ENCODE measurements at regions not wholly inside any gene's neighbourhood (a gene's known extent, or its start where the extent isn't known, plus 50 kb on each side); places are given as distances from the start of the nearest gene placed in this dataset.

DNA sequence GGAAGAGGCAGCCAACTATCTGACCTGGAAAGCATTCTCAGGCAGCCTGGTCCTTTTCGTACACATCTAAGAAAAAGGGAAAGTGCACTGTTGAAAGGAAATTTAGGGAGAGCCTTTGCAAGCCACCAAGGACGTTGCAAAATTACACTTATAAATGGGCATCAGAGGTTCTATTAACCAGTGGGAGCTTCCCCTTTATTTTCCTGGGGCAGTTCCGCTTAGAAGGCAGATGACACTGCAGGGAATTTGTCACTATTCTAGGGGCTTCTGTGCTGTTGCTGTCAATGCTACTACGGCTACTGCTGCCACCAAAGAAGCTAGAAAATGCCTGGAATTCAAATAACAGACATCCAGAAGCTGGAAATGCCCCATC is 79.6 kb upstream of the AUTS2 start:
- TF ChIP-seq, protein P1, sequence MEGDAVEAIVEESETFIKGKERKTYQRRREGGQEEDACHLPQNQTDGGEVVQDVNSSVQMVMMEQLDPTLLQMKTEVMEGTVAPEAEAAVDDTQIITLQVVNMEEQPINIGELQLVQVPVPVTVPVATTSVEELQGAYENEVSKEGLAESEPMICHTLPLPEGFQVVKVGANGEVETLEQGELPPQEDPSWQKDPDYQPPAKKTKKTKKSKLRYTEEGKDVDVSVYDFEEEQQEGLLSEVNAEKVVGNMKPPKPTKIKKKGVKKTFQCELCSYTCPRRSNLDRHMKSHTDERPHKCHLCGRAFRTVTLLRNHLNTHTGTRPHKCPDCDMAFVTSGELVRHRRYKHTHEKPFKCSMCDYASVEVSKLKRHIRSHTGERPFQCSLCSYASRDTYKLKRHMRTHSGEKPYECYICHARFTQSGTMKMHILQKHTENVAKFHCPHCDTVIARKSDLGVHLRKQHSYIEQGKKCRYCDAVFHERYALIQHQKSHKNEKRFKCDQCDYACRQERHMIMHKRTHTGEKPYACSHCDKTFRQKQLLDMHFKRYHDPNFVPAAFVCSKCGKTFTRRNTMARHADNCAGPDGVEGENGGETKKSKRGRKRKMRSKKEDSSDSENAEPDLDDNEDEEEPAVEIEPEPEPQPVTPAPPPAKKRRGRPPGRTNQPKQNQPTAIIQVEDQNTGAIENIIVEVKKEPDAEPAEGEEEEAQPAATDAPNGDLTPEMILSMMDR (IDR thresholded peaks at IDR 0.05; ENCODE audit: low read depth, low read length) = no peak
- Histone ChIP-seq H4K20me1 (ENCODE audit: insufficient read depth, low read length) (no peaks in the 10 kb centered on the region), H3K36me3 (replicated peaks; ENCODE audit: low read depth, low read length) (no peaks in the 10 kb centered on the region), H3K4me2 (ENCODE audit: low read length) (no peak overlapping the region), H3K4me1 (ENCODE audit: low read length) (no peaks in the 10 kb centered on the region), H3K79me2 (ENCODE audit: low read length) (no peaks in the 10 kb centered on the region), H3K9me3 (ENCODE audit: insufficient read depth, low read length) (no peaks in the 10 kb centered on the region), H3K27ac (ENCODE audit: low read length) (no peak overlapping the region), H2AFZ (ENCODE audit: low read depth, low read length) (no peak overlapping the region), H3K9ac (ENCODE audit: low read length) (no peak overlapping the region), H3K27me3 (ENCODE audit: low read depth, low read length) (no peaks in the 10 kb centered on the region), H3K4me3 (ENCODE audit: low read length) (no peak overlapping the region)

DNA sequence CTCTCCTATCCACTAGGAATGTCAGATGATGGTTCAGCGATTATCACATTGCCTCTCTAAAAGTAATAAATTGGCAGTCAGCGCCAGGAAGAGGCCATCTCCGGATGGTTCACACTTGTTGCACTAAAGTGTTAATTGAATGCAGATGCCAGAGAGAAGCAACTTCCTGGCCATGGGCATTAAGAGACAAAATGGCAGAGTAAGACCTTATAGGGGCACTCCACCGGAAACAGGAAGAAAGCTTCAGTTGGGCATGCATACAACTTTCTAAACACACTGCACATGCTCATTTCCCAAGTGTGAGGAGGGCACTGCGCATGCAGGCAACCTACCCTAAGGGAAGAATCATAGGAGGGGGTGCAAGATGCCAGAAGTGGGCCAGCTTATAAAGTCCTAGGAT is 71.7 kb upstream of the AUTS2 start:
- Histone ChIP-seq H3K27ac (ENCODE audit: low read length) (no peak overlapping the region), H3K27me3 (ENCODE audit: low read depth, low read length) (no peaks in the 10 kb centered on the region), H3K79me2 (ENCODE audit: low read length) (no peaks in the 10 kb centered on the region), H3K4me1 (ENCODE audit: low read length) (no peaks in the 10 kb centered on the region), H3K4me3 (ENCODE audit: low read length) (no peak overlapping the region), H3K9me3 (ENCODE audit: insufficient read depth, low read length) (no peaks in the 10 kb centered on the region), H3K36me3 (replicated peaks; ENCODE audit: low read depth, low read length) (no peaks in the 10 kb centered on the region), H3K4me2 (ENCODE audit: low read length) (no peak overlapping the region), H2AFZ (ENCODE audit: low read depth, low read length) (no peak overlapping the region), H4K20me1 (ENCODE audit: insufficient read depth, low read length) (no peaks in the 10 kb centered on the region), H3K9ac (ENCODE audit: low read length) (no peak overlapping the region)
- TF ChIP-seq EZH2phosphoT487 (IDR thresholded peaks at IDR 0.05; ENCODE audit: low read depth) = no peak
- TF ChIP-seq, protein P1 (IDR thresholded peaks at IDR 0.05; ENCODE audit: low read depth, low read length) = no peak

DNA sequence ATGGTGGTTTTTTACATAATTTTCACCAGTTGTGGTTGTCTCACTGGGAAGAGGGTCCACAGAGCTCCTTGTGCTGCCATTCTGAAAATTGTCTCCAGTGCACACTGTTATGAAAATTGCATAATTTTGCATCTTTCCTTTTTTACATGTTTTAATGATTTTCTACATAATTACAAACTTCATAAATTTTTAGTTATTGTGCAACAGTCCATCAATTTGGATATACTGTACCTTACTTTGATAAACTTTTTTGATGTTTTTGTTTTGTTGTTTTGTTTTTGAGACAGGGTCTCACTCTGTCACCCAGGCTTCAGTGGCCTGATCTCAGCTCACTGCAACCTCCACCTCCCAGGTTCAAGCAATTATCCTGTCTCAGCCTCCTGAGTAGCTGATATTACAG is 70.6 kb upstream of the AUTS2 start:
- Histone ChIP-seq H3K27me3 (ENCODE audit: low read depth, low read length) (no peaks in the 10 kb centered on the region), H3K36me3 (replicated peaks; ENCODE audit: low read depth, low read length) (no peaks in the 10 kb centered on the region), H2AFZ (ENCODE audit: low read depth, low read length) (no peak overlapping the region), H3K9ac (ENCODE audit: low read length) (no peak overlapping the region), H3K9me3 (ENCODE audit: insufficient read depth, low read length) (no peaks in the 10 kb centered on the region), H3K4me1 (ENCODE audit: low read length) (no peaks in the 10 kb centered on the region), H3K4me2 (ENCODE audit: low read length) (no peak overlapping the region), H3K27ac (ENCODE audit: low read length) (no peak overlapping the region), H4K20me1 (ENCODE audit: insufficient read depth, low read length) (no peaks in the 10 kb centered on the region), H3K4me3 (ENCODE audit: low read length) (no peak overlapping the region), H3K79me2 (ENCODE audit: low read length) (no peaks in the 10 kb centered on the region)
- TF ChIP-seq, protein P1 (IDR thresholded peaks at IDR 0.05; ENCODE audit: low read depth, low read length) = no peak
- TF ChIP-seq EZH2phosphoT487 (IDR thresholded peaks at IDR 0.05; ENCODE audit: low read depth) = no peak

DNA sequence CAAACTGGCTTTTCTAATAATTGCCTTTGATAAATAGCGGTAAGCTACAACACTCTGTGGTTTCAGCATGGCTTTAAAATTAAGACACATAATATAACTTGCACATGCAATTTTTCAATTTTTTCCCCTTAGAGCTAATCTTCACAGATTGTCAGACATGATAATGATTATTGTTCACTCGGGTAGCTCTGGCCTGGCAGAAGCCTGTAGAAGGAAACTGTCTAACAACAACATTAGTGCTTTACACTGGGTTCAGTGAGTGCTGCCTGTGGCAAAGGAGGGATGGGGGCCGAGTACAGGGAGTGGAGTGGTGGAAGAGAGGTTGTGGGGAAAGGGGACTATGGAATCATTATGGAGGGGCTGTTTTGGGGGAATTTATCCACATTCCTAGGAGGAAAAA is 67.2 kb upstream of the AUTS2 start:
- no peak overlapping the region for H2AFZ ChIP-seq (ENCODE audit: low read depth, low read length)
- no peak for TF ChIP-seq EZH2phosphoT487 (IDR thresholded peaks at IDR 0.05; ENCODE audit: low read depth)

DNA sequence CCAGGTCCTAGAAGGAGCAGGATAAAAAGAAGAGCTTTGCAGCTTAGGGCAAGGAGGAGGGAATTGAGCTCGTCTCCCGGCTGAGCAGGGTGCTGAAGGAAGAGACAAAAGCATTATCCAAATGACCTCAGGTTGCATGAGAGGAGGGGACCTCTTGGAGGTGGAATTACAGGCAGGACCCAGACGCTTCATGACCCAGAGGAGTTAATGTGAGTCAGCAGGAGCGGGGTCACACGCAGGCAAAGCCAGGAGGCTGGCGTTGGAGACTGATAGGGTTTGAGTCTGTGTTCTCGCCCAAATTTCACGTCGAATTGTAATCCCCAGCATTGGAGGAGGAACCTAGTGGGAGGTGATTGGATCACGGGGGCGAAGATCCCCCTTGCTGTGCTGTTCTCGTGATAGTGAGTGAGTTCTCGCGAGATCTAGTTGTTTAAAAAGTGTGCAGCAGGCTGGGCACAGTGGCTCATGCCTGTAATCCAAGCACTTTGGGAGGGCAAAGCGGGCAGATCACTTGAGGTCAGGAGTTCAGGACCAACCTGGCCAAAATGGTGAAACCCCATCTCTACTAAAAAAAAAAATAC is 63.7 kb upstream of the AUTS2 start:
- no peak overlapping the region for H3K4me3 ChIP-seq (ENCODE audit: low read length)
- H3K79me2 ChIP-seq (ENCODE audit: low read length) = no peaks in the 10 kb centered on the region
- no peak for TF ChIP-seq EZH2phosphoT487 (IDR thresholded peaks at IDR 0.05; ENCODE audit: low read depth)
- TF ChIP-seq, protein P1 (IDR thresholded peaks at IDR 0.05; ENCODE audit: low read depth, low read length) = no peak
- H3K27ac ChIP-seq (ENCODE audit: low read length) = no peak overlapping the region
- no peaks in the 10 kb centered on the region for H4K20me1 ChIP-seq (ENCODE audit: insufficient read depth, low read length)
- no peak overlapping the region for H3K4me2 ChIP-seq (ENCODE audit: low read length)
- H3K9ac ChIP-seq (ENCODE audit: low read length) = no peak overlapping the region
- H3K36me3 ChIP-seq (replicated peaks; ENCODE audit: low read depth, low read length) = no peaks in the 10 kb centered on the region
- no peaks in the 10 kb centered on the region for H3K4me1 ChIP-seq (ENCODE audit: low read length)
- no peaks in the 10 kb centered on the region for H3K9me3 ChIP-seq (ENCODE audit: insufficient read depth, low read length)
- no peak overlapping the region for H2AFZ ChIP-seq (ENCODE audit: low read depth, low read length)
- no peaks in the 10 kb centered on the region for H3K27me3 ChIP-seq (ENCODE audit: low read depth, low read length)

More for the DNA sequence above, 67.2 kb upstream of the AUTS2 start:
- Histone ChIP-seq H3K27me3 (ENCODE audit: low read depth, low read length) (no peaks in the 10 kb centered on the region), H3K4me3 (ENCODE audit: low read length) (no peak overlapping the region), H3K36me3 (replicated peaks; ENCODE audit: low read depth, low read length) (no peaks in the 10 kb centered on the region), H3K9ac (ENCODE audit: low read length) (no peak overlapping the region), H3K4me2 (ENCODE audit: low read length) (no peak overlapping the region), H4K20me1 (ENCODE audit: insufficient read depth, low read length) (no peaks in the 10 kb centered on the region), H3K79me2 (ENCODE audit: low read length) (no peaks in the 10 kb centered on the region), H3K4me1 (ENCODE audit: low read length) (no peaks in the 10 kb centered on the region), H3K27ac (ENCODE audit: low read length) (no peak overlapping the region), H3K9me3 (ENCODE audit: insufficient read depth, low read length) (no peaks in the 10 kb centered on the region)

Data from OCI-LY3 (cell line).